Subcutaneous abdominal adipose tissue (tissue), 5 donors: ENCODE measurements at regions not wholly inside any gene's neighbourhood (a gene's known extent, or its start where the extent isn't known, plus 50 kb on each side); places are given as distances from the start of the nearest gene placed in this dataset.
A peak's percentile ranks its signal among the peaks of the same experiment; 100 is the strongest.

Experiments
- H3K27ac ChIP-seq: one replicate; pipeline ENCODE4 v1.7.0; 2013; ENCODE audit warnings: low read depth, mild to moderate bottlenecking, inconsistent platforms, low read length, moderate library complexity
- H3K27me3 ChIP-seq, 5 donors: one replicate each; pipeline ENCODE4 v1.7.0; 2013; ENCODE audit warnings: low read length in 5 of 5, inconsistent platforms in 1 of 5; ENCODE audit not compliant: control insufficient read depth in 5 of 5, insufficient read depth in 4 of 5
- H3K36me3 ChIP-seq, 5 donors: one replicate each; pipeline ENCODE4 v1.7.0; 2013; ENCODE audit warnings: low read length in 5 of 5; ENCODE audit not compliant: control insufficient read depth in 5 of 5, insufficient read depth in 5 of 5
- H3K4me1 ChIP-seq, 5 donors: one replicate each; pipeline ENCODE4 v1.7.0; 2013; ENCODE audit warnings: low read length in 5 of 5, mild to moderate bottlenecking in 3 of 5, moderate library complexity in 1 of 5; ENCODE audit not compliant: control insufficient read depth in 5 of 5, insufficient read depth in 5 of 5
- H3K4me3 ChIP-seq, 5 donors: one replicate each; pipeline ENCODE4 v1.7.0; 2013; ENCODE audit warnings: low read length in 5 of 5, low read depth in 1 of 5
- H3K9ac ChIP-seq, 5 donors: one replicate each; pipeline ENCODE4 v1.7.0; 2013; ENCODE audit warnings: low read length in 5 of 5, mild to moderate bottlenecking in 4 of 5, moderate library complexity in 3 of 5
- H3K9me3 ChIP-seq, 5 donors: one replicate each; pipeline ENCODE4 v1.7.0; 2013; ENCODE audit warnings: low read length in 5 of 5; ENCODE audit not compliant: control insufficient read depth in 5 of 5
- donor health status: healthy.
- donor health status: healthy.
- donor health status: healthy.
- donor health status: healthy.
- donor health status: healthy.

DNA sequence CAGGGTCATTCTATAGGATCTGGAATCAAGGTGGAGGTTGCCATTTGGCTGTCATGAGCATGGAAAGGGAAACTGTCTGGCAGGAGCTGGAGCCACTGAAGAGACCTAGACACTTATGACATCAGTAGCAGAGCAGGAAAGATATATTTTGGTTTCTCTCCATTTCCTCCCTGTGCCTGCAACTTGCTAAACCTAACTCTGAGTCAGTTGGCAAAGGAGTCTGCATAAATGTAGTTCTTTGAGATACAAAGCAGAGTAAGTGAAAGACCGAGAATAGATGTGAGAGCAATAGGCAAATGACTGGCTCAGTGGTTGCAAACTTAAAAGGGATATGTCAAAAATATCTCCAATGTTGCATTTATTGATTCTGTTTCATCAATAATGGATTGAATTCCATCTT is 757.7 kb downstream of the KCNJ3 start:
- H3K9ac ChIP-seq, result no peak overlapping the region
- H3K4me1 ChIP-seq, result no peaks in the 10 kb centered on the region
- no peaks in the 10 kb centered on the region for H3K9me3 ChIP-seq
- H3K36me3 ChIP-seq, result no peaks in the 10 kb centered on the region
- H3K27me3 ChIP-seq, result no peaks in the 10 kb centered on the region
- no peak overlapping the region for H3K4me3 ChIP-seq
- H3K27ac ChIP-seq, result no peak overlapping the region

DNA sequence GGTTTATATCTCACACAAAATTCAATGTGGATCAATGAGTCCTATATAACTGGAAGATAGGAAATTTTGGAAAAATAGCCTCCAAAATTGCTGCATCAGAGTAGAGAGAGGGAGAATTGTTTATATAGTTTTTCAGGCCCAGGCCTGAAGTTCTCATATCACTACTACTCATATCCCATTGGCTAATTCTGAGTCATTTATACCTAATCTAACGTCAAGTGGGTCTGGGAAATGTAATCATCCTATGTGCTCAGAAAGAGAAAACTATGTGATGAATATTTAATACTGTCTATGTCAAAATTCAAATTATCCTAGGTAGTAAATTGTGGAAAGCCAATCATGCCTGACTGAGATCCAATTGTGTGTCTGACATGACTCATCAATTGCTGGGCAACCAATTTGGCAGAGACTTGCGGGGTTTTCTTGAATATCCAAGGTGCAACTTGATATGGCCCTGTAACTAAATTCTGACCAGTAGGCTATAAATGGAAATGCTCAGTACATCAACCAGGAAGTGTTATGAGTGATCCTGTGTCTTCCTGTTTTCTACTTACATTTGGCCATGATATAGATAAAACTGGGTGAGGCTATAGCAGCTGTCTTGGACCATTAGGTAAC is 744.4 kb downstream of the KCNJ3 start:
- Histone ChIP-seq H3K9ac (no peak overlapping the region), H3K27ac (no peak overlapping the region), H3K36me3 (no peaks in the 10 kb centered on the region), H3K4me3 (no peak overlapping the region), H3K4me1 (no peaks in the 10 kb centered on the region), H3K27me3 (no peaks in the 10 kb centered on the region), H3K9me3 (peaks cover 0 to 5% (median 0%) of the 10 kb centered on the region in 5 donors)

- Histone ChIP-seq H3K4me1 (no peaks in the 10 kb centered on the region), H3K4me3 (no peak overlapping the region), H3K9ac (no peak overlapping the region), H3K9me3 (peaks cover 0 to 8% (median 2%) of the 10 kb centered on the region in 5 donors), H3K36me3 (no peaks in the 10 kb centered on the region), H3K27ac (no peak overlapping the region), H3K27me3 (no peaks in the 10 kb centered on the region)
Observed at GRCh38 chr2:155442088-155442487, 743.6 kb downstream of the KCNJ3 start.

DNA sequence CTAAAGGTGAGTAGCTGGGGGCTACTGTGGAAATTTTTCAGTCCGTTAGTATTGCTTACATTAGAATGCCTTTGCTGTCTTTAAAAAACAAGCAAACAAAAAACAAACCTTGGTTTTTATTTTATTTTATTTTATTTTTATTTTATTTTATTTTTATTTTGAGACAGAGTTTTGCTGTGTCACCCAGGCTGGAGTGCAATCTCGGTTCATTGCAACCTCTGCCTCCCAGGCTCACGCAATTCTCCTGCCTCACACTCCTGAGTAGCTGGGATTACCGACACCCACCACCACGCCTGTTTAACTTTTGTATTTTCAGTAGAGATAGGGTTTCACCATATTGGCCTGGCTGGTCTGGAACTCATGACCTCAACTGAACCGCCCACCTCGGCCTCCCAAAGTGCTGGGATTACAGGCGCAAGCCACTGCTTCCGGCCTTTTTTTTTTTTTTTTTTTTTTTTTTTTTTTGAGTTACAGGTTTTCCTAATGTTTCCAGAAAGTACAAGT is 732.6 kb downstream of the KCNJ3 start:
- no peaks in the 10 kb centered on the region for H3K4me1 ChIP-seq
- H3K27ac ChIP-seq, result no peak overlapping the region
- H3K4me3 ChIP-seq, result no peak overlapping the region
- no peaks in the 10 kb centered on the region for H3K27me3 ChIP-seq
- H3K9me3 ChIP-seq, result peaks cover 0 to 6% (median 2%) of the 10 kb centered on the region in 5 donors
- no peak overlapping the region for H3K9ac ChIP-seq
- H3K36me3 ChIP-seq, result no peaks in the 10 kb centered on the region

- Histone ChIP-seq H3K27ac (no peak overlapping the region), H3K4me3 (no peak overlapping the region), H3K36me3 (no peaks in the 10 kb centered on the region), H3K9ac (no peak overlapping the region), H3K9me3 (no peaks in the 10 kb centered on the region), H3K27me3 (no peaks in the 10 kb centered on the region), H3K4me1 (no peaks in the 10 kb centered on the region)
Observed at GRCh38 chr2:155427470-155427869, 729.0 kb downstream of the KCNJ3 start.

GRCh38 chr2:155424518-155424917 is 726.0 kb downstream of the KCNJ3 start:
- no peaks in the 10 kb centered on the region for H3K27me3 ChIP-seq
- H3K27ac ChIP-seq, result no peak overlapping the region
- no peaks in the 10 kb centered on the region for H3K4me1 ChIP-seq
- H3K36me3 ChIP-seq, result no peaks in the 10 kb centered on the region
- no peak overlapping the region for H3K4me3 ChIP-seq
- H3K9me3 ChIP-seq, result no peaks in the 10 kb centered on the region
- no peak overlapping the region for H3K9ac ChIP-seq

DNA sequence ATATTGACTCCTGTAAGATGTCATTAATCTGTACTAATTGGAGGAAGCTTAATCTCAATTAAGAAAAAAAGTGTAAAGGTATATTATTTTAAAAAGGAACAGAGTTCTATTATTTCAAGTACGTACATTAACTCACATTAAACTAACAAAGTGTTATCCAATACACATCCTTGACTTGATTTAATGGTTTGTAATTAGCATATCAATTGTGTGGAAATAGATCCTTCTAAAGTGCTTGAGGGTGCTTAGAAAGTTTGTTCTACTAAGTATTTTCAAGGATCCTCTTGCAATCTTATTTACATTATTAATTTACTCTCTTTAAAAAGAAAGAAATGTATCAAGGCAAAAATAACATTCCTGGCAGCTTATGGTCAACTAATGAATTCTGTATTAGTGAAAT is 720.3 kb downstream of the KCNJ3 start:
- Histone ChIP-seq H3K9me3 (no peaks in the 10 kb centered on the region), H3K27me3 (no peaks in the 10 kb centered on the region), H3K9ac (no peak overlapping the region), H3K36me3 (no peaks in the 10 kb centered on the region), H3K4me3 (no peak overlapping the region), H3K27ac (no peak overlapping the region), H3K4me1 (no peaks in the 10 kb centered on the region)

GRCh38 chr2:155412598-155412997 is 714.1 kb downstream of the KCNJ3 start:
- Histone ChIP-seq H3K9ac (no peak overlapping the region), H3K9me3 (no peaks in the 10 kb centered on the region), H3K4me1 (no peaks in the 10 kb centered on the region), H3K27me3 (no peaks in the 10 kb centered on the region), H3K27ac (no peak overlapping the region), H3K36me3 (no peaks in the 10 kb centered on the region), H3K4me3 (no peak overlapping the region)

- H3K27ac ChIP-seq, result no peak overlapping the region
- H3K9ac ChIP-seq, result no peak overlapping the region
- peak overlapping the region in 1 of 5 donors; percentile 37 for H3K4me3 ChIP-seq
- no peaks in the 10 kb centered on the region for H3K36me3 ChIP-seq
- no peaks in the 10 kb centered on the region for H3K27me3 ChIP-seq
- H3K9me3 ChIP-seq, result peaks cover 0 to 19% (median 14%) of the 10 kb centered on the region in 5 donors
- no peaks in the 10 kb centered on the region for H3K4me1 ChIP-seq
Observed at GRCh38 chr2:155404433-155405002, 706.0 kb downstream of the KCNJ3 start.

- no peak overlapping the region for H3K9ac ChIP-seq
- H3K9me3 ChIP-seq, result no peaks in the 10 kb centered on the region
- H3K36me3 ChIP-seq, result no peaks in the 10 kb centered on the region
Observed at GRCh38 chr2:155393406-155393805, 694.9 kb downstream of the KCNJ3 start.

More at GRCh38 chr2:155393406-155393805, 694.9 kb downstream of the KCNJ3 start:
- H3K27me3 ChIP-seq, result no peaks in the 10 kb centered on the region
- no peak overlapping the region for H3K4me3 ChIP-seq
- H3K4me1 ChIP-seq, result no peaks in the 10 kb centered on the region
- H3K27ac ChIP-seq, result no peak overlapping the region
